Nephron progenitor cell (in vitro differentiated cells): ENCODE measurements at regions not wholly inside any gene's neighbourhood (a gene's known extent, or its start where the extent isn't known, plus 50 kb on each side); places are given as distances from the start of the nearest gene placed in this dataset.

Experiments
- DNase-seq: peaks from one replicate; pipeline ENCODE4 v3.0.0; 2021
- H3K27ac Mint-ChIP-seq: 2 replicates; pipeline ENCODE4 v1.8.0; 2021; ENCODE audit warnings: mild to moderate bottlenecking, moderate library complexity, mixed read lengths
- H3K27me3 Mint-ChIP-seq: 2 replicates; pipeline ENCODE4 v1.8.0; 2021; ENCODE audit warnings: mild to moderate bottlenecking, low read depth, mixed read lengths; ENCODE audit not compliant: poor library complexity
- H3K36me3 Mint-ChIP-seq: 2 replicates; pipeline ENCODE4 v1.8.0; 2021; ENCODE audit warnings: low read depth, mixed read lengths
- H3K4me1 Mint-ChIP-seq: 2 replicates; pipeline ENCODE4 v1.8.0; 2021; ENCODE audit warnings: mixed read lengths
- H3K4me3 Mint-ChIP-seq: 2 replicates; pipeline ENCODE4 v1.8.0; 2021; ENCODE audit warnings: mild to moderate bottlenecking, moderate library complexity, mixed read lengths
- H3K9me3 Mint-ChIP-seq: 2 replicates; pipeline ENCODE4 v1.8.0; 2021; ENCODE audit warnings: mild to moderate bottlenecking, moderate library complexity, mixed read lengths
- TF ChIP-seq, protein P1 (sequence below): fragments of 200-600 bp; sonication (generic); IDR thresholded peaks from 2 replicates; pipeline ENCODE4 v1.5.0; 2021; ENCODE audit warnings: antibody characterized with exemption

DNA sequence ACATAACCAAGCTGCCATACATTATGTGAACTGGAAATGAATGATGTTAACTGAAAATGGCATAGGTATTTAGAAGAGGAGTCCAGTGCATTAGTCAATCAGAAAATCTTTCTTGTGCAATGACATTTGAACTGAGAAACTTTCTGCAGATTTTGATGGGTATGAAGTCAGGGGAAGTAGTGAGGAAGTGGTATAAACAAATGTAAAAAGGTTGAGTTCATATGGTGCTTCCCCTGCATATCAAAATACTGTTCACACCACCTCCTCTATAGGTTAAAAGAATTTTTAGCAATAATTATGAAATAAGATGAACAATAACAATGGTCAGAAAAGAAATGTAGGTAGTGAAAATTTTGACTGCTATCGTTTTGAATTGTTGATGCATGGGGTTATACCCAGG is 800.0 kb downstream of the SLITRK6 start:
- H3K4me3 Mint-ChIP-seq: no peak overlapping the region
- no peaks in the 10 kb centered on the region for H3K9me3 Mint-ChIP-seq
- H3K4me1 Mint-ChIP-seq: no peaks in the 10 kb centered on the region
- H3K27ac Mint-ChIP-seq: no peak overlapping the region
- H3K36me3 Mint-ChIP-seq: no peaks in the 10 kb centered on the region
- no peaks in the 10 kb centered on the region for H3K27me3 Mint-ChIP-seq
- DNase-seq: no peak
- TF ChIP-seq, protein P1, sequence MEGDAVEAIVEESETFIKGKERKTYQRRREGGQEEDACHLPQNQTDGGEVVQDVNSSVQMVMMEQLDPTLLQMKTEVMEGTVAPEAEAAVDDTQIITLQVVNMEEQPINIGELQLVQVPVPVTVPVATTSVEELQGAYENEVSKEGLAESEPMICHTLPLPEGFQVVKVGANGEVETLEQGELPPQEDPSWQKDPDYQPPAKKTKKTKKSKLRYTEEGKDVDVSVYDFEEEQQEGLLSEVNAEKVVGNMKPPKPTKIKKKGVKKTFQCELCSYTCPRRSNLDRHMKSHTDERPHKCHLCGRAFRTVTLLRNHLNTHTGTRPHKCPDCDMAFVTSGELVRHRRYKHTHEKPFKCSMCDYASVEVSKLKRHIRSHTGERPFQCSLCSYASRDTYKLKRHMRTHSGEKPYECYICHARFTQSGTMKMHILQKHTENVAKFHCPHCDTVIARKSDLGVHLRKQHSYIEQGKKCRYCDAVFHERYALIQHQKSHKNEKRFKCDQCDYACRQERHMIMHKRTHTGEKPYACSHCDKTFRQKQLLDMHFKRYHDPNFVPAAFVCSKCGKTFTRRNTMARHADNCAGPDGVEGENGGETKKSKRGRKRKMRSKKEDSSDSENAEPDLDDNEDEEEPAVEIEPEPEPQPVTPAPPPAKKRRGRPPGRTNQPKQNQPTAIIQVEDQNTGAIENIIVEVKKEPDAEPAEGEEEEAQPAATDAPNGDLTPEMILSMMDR: no peak

- no peaks in the 10 kb centered on the region for H3K27me3 Mint-ChIP-seq
- no peak overlapping the region for H3K27ac Mint-ChIP-seq
- H3K36me3 Mint-ChIP-seq: no peaks in the 10 kb centered on the region
- TF ChIP-seq, protein P1: no peak
- no peak overlapping the region for H3K4me3 Mint-ChIP-seq
- DNase-seq: no peak
- no peaks in the 10 kb centered on the region for H3K9me3 Mint-ChIP-seq
- H3K4me1 Mint-ChIP-seq: no peaks in the 10 kb centered on the region
Measured at GRCh38 chr13:84998681-84999080, 800.5 kb downstream of the SLITRK6 start.

- H3K4me3 Mint-ChIP-seq: no peak overlapping the region
Measured at GRCh38 chr13:84997858-84998257, 801.4 kb downstream of the SLITRK6 start.

GRCh38 chr13:84994582-84994981 is 804.6 kb downstream of the SLITRK6 start:
- DNase-seq: no peak
- no peaks in the 10 kb centered on the region for H3K27me3 Mint-ChIP-seq
- peaks cover 2% of the 10 kb centered on the region for H3K9me3 Mint-ChIP-seq
- TF ChIP-seq, protein P1: no peak
- H3K36me3 Mint-ChIP-seq: no peaks in the 10 kb centered on the region
- no peak overlapping the region for H3K4me3 Mint-ChIP-seq
- no peak overlapping the region for H3K27ac Mint-ChIP-seq
- no peaks in the 10 kb centered on the region for H3K4me1 Mint-ChIP-seq

More at GRCh38 chr13:84997858-84998257, 801.4 kb downstream of the SLITRK6 start:
- no peaks in the 10 kb centered on the region for H3K27me3 Mint-ChIP-seq
- no peak overlapping the region for H3K27ac Mint-ChIP-seq
- DNase-seq: no peak
- no peaks in the 10 kb centered on the region for H3K4me1 Mint-ChIP-seq
- H3K9me3 Mint-ChIP-seq: no peaks in the 10 kb centered on the region
- TF ChIP-seq, protein P1: no peak
- H3K36me3 Mint-ChIP-seq: no peaks in the 10 kb centered on the region

- Mint-ChIP-seq H3K4me1 (no peaks in the 10 kb centered on the region), H3K27me3 (no peaks in the 10 kb centered on the region), H3K27ac (no peak overlapping the region), H3K36me3 (no peaks in the 10 kb centered on the region), H3K4me3 (no peak overlapping the region), H3K9me3 (peaks cover 5% of the 10 kb centered on the region)
- TF ChIP-seq, protein P1: no peak
- DNase-seq: no peak
Measured at GRCh38 chr13:84985860-84986259, 813.4 kb downstream of the SLITRK6 start.

GRCh38 chr13:84983321-84983720 is 815.9 kb downstream of the SLITRK6 start:
- DNase-seq: no peak
- H3K4me3 Mint-ChIP-seq: no peak overlapping the region
- H3K9me3 Mint-ChIP-seq: no peaks in the 10 kb centered on the region
- TF ChIP-seq, protein P1: no peak
- H3K27ac Mint-ChIP-seq: no peak overlapping the region
- H3K4me1 Mint-ChIP-seq: no peaks in the 10 kb centered on the region
- H3K27me3 Mint-ChIP-seq: no peaks in the 10 kb centered on the region
- no peaks in the 10 kb centered on the region for H3K36me3 Mint-ChIP-seq
